Mesenchymal stem cell (in vitro differentiated cells and primary cell): ENCODE measurements at regions not wholly inside any gene's neighbourhood (a gene's known extent, or its start where the extent isn't known, plus 50 kb on each side); places are given as distances from the start of the nearest gene placed in this dataset.

Experiments used
- DNase-seq: peaks from one replicate; pipeline ENCODE4 v3.0.0-alpha.2; 2013
- H2AFZ ChIP-seq: one replicate; pipeline ENCODE4 v1.6.1; 2013; ENCODE audit warnings: low read depth, mild to moderate bottlenecking, control low read depth, inconsistent platforms, low read length, moderate library complexity
- H2AK5ac ChIP-seq: 2 replicates; pipeline ENCODE4 v1.6.1; 2013; ENCODE audit warnings: low read length, moderate library complexity, mild to moderate bottlenecking, inconsistent platforms; ENCODE audit not compliant: severe bottlenecking
- H2BK120ac ChIP-seq: one replicate; pipeline ENCODE4 v1.6.1; 2013; ENCODE audit warnings: low read depth, mild to moderate bottlenecking, inconsistent platforms, low read length, moderate library complexity
- H2BK12ac ChIP-seq, 2 experiments: one replicate each; pipeline ENCODE4 v1.6.1; 2013; ENCODE audit warnings: inconsistent platforms in 2 of 2, low read length in 2 of 2, mild to moderate bottlenecking in 2 of 2, moderate library complexity in 2 of 2, control low read depth in 1 of 2
- H2BK15ac ChIP-seq: one replicate; pipeline ENCODE4 v1.6.1; 2013; ENCODE audit warnings: mild to moderate bottlenecking, low read depth, inconsistent platforms; ENCODE audit not compliant: poor library complexity, severe bottlenecking
- H2BK5ac ChIP-seq: 2 replicates; pipeline ENCODE4 v1.6.1; 2013; ENCODE audit warnings: low read depth, mild to moderate bottlenecking, low read length, control low read depth, inconsistent platforms; ENCODE audit not compliant: poor library complexity, severe bottlenecking
- H3K14ac ChIP-seq, 2 experiments: one replicate each; pipeline ENCODE4 v1.6.1; 2013; ENCODE audit warnings: inconsistent platforms in 2 of 2, low read length in 2 of 2, control low read depth in 1 of 2, mild to moderate bottlenecking in 1 of 2, moderate library complexity in 1 of 2
- H3K18ac ChIP-seq, 2 experiments: one replicate each; pipeline ENCODE4 v1.6.1; 2013; ENCODE audit warnings: inconsistent platforms in 2 of 2, low read length in 2 of 2, control low read depth in 1 of 2, low read depth in 1 of 2, mild to moderate bottlenecking in 1 of 2
- H3K23ac ChIP-seq, 2 experiments: one replicate each; pipeline ENCODE4 v1.6.1; 2013; ENCODE audit warnings: inconsistent platforms in 2 of 2, low read length in 2 of 2, mild to moderate bottlenecking in 2 of 2, moderate library complexity in 2 of 2, control low read depth in 1 of 2
- H3K27ac ChIP-seq: 2 replicates; pipeline ENCODE4 v1.5.1; 2013; ENCODE audit warnings: mild to moderate bottlenecking, moderate library complexity, low read length, control low read depth, inconsistent platforms; ENCODE audit not compliant: poor library complexity, severe bottlenecking
- H3K27me3 ChIP-seq, 2 experiments: 2 replicates each; pipeline versions ENCODE4 v1.6.1 to v1.7.0; 2013; ENCODE audit warnings: low read length in 2 of 2, mild to moderate bottlenecking in 2 of 2, moderate library complexity in 2 of 2, control low read depth in 1 of 2, inconsistent platforms in 1 of 2; ENCODE audit not compliant: control insufficient read depth in 1 of 2, insufficient read depth in 1 of 2
- H3K36me3 ChIP-seq, 2 experiments: 2 replicates each; pipeline versions ENCODE4 v1.6.1 to v1.7.0; 2013; ENCODE audit warnings: low read length in 2 of 2, control low read depth in 1 of 2, inconsistent platforms in 1 of 2, low read depth in 1 of 2, mild to moderate bottlenecking in 1 of 2; ENCODE audit not compliant: insufficient read depth in 2 of 2, control insufficient read depth in 1 of 2
- H3K4ac ChIP-seq, 2 experiments: one replicate each; pipeline ENCODE4 v1.6.1; 2013; ENCODE audit warnings: inconsistent platforms in 2 of 2, low read length in 2 of 2, mild to moderate bottlenecking in 2 of 2, moderate library complexity in 2 of 2, control low read depth in 1 of 2, low read depth in 1 of 2
- H3K4me1 ChIP-seq: 2 replicates; pipeline ENCODE4 v1.6.1; 2013; ENCODE audit warnings: low read depth, low read length, control low read depth; ENCODE audit not compliant: control insufficient read depth, insufficient read depth
- H3K4me2 ChIP-seq: 2 replicates; pipeline ENCODE4 v1.6.1; 2013; ENCODE audit warnings: low read length, mild to moderate bottlenecking, inconsistent platforms; ENCODE audit not compliant: poor library complexity, severe bottlenecking
- H3K4me3 ChIP-seq, 2 experiments: 2 replicates each; pipeline versions ENCODE4 v1.5.1 to v1.7.0; 2013; ENCODE audit warnings: low read length in 2 of 2, mild to moderate bottlenecking in 2 of 2, control low read depth in 1 of 2, low read depth in 1 of 2; ENCODE audit not compliant: insufficient read depth in 1 of 2
- H3K79me1 ChIP-seq: replicated peaks from 2 replicates; pipeline ENCODE4 v1.6.1; 2013; ENCODE audit warnings: mild to moderate bottlenecking, control low read depth, low read length, inconsistent platforms; ENCODE audit not compliant: poor library complexity, severe bottlenecking
- H3K9ac ChIP-seq: 2 replicates; pipeline ENCODE4 v1.7.0; 2013; ENCODE audit warnings: mild to moderate bottlenecking, low read length, moderate library complexity
- H3K9me3 ChIP-seq: 2 replicates; pipeline ENCODE4 v1.7.0; 2013; ENCODE audit warnings: mild to moderate bottlenecking, low read length; ENCODE audit not compliant: control insufficient read depth
- H4K8ac ChIP-seq: one replicate; pipeline ENCODE4 v1.6.1; 2013; ENCODE audit warnings: inconsistent platforms, mild to moderate bottlenecking, low read length, moderate library complexity
- H4K91ac ChIP-seq: one replicate; pipeline ENCODE4 v1.6.1; 2013; ENCODE audit warnings: mild to moderate bottlenecking, low read length, inconsistent platforms
- whole genome bisulfite sequencing: methylation state at CpG from one replicate; pipeline ENCODE4 v1.1.7; 2013; ENCODE audit warnings: mixed read lengths; 5-methylcytosine and 5-hydroxymethylcytosine counted together

- no peak overlapping the region for H2BK120ac ChIP-seq
- H3K18ac ChIP-seq, result peak overlapping the region; percentile 6 to 18
- H3K9ac ChIP-seq, result no peak overlapping the region
- H3K4me2 ChIP-seq, result no peak overlapping the region
- no peaks in the 10 kb centered on the region for H3K79me1 ChIP-seq
- peak overlapping the region; percentile 64 for H2AFZ ChIP-seq
- no peak overlapping the region for H4K91ac ChIP-seq
- H3K23ac ChIP-seq, result no peak overlapping the region
- H3K4ac ChIP-seq, result no peak overlapping the region
- H4K8ac ChIP-seq, result no peak overlapping the region
- no peak overlapping the region for H3K27ac ChIP-seq
- no peak overlapping the region for H3K4me3 ChIP-seq
- no peaks in the 10 kb centered on the region for H3K36me3 ChIP-seq
- 28% methylated on average over 6 of the region's 6 CpGs for WGBS
- no peak overlapping the region for H2BK12ac ChIP-seq
- H3K4me1 ChIP-seq, result peaks cover 2% of the 10 kb centered on the region
- H2AK5ac ChIP-seq, result no peak overlapping the region
- DNase-seq, result peak; percentile 72
- peaks cover 0 to 6% of the 10 kb centered on the region in 2 experiments for H3K27me3 ChIP-seq
- H2BK5ac ChIP-seq, result no peak overlapping the region
- H3K14ac ChIP-seq, result no peak overlapping the region
- no peak overlapping the region for H2BK15ac ChIP-seq
- no peaks in the 10 kb centered on the region for H3K9me3 ChIP-seq
These were observed 65.0 kb upstream of the SLC2A12 start for GRCh38 chr6:134117409-134117808.

- Histone ChIP-seq H2BK120ac (no peak overlapping the region), H4K91ac (no peak overlapping the region), H3K27me3 (peaks cover 0 to 6% of the 10 kb centered on the region in 2 experiments), H3K4me2 (no peak overlapping the region), H3K4me3 (no peak overlapping the region), H3K18ac (no peak overlapping the region), H3K23ac (no peak overlapping the region), H3K14ac (no peak overlapping the region), H3K36me3 (no peaks in the 10 kb centered on the region), H4K8ac (no peak overlapping the region), H3K27ac (no peak overlapping the region), H2BK12ac (no peak overlapping the region), H3K4me1 (peaks cover 2% of the 10 kb centered on the region), H2AFZ (no peak overlapping the region), H2AK5ac (no peak overlapping the region), H3K79me1 (no peaks in the 10 kb centered on the region), H2BK15ac (no peak overlapping the region), H3K4ac (no peak overlapping the region), H3K9ac (no peak overlapping the region), H3K9me3 (no peaks in the 10 kb centered on the region), H2BK5ac (no peak overlapping the region)
- 93% methylated on average over 7 of the region's 7 CpGs for WGBS
- DNase-seq, result no peak
These were observed 63.3 kb upstream of the SLC2A12 start for GRCh38 chr6:134115715-134116074.

- 95% methylated on average over 44 of the region's 47 CpGs for WGBS
- Histone ChIP-seq H2BK5ac (no peak overlapping the region), H3K18ac (no peak overlapping the region)
These were observed 62.7 kb upstream of the SLC2A12 start for GRCh38 chr6:134114918-134115714.

GRCh38 chr6:134114489-134114888, 62.1 kb upstream of the SLC2A12 start:
- Histone ChIP-seq H2BK5ac (no peak overlapping the region), H4K91ac (no peak overlapping the region), H2BK120ac (no peak overlapping the region), H3K27me3 (peaks cover 0 to 6% of the 10 kb centered on the region in 2 experiments), H2AFZ (no peak overlapping the region), H3K4ac (no peak overlapping the region), H4K8ac (no peak overlapping the region), H2BK15ac (no peak overlapping the region), H2BK12ac (no peak overlapping the region), H3K27ac (no peak overlapping the region), H3K18ac (no peak overlapping the region), H3K4me1 (peaks cover 3% of the 10 kb centered on the region), H3K9me3 (no peaks in the 10 kb centered on the region), H3K4me3 (no peak overlapping the region), H2AK5ac (no peak overlapping the region), H3K36me3 (no peaks in the 10 kb centered on the region), H3K4me2 (no peak overlapping the region), H3K23ac (no peak overlapping the region), H3K14ac (no peak overlapping the region), H3K9ac (no peak overlapping the region), H3K79me1 (no peaks in the 10 kb centered on the region)
- 69% methylated on average over 2 of the region's 3 CpGs for WGBS
- no peak for DNase-seq

More at GRCh38 chr6:134114918-134115714, 62.7 kb upstream of the SLC2A12 start:
- Histone ChIP-seq H3K9me3 (no peaks in the 10 kb centered on the region), H3K14ac (no peak overlapping the region), H4K91ac (no peak overlapping the region), H2BK120ac (no peak overlapping the region), H3K36me3 (no peaks in the 10 kb centered on the region), H3K9ac (no peak overlapping the region), H3K4ac (no peak overlapping the region), H3K23ac (no peak overlapping the region), H3K27ac (no peak overlapping the region), H3K27me3 (peaks cover 0 to 6% of the 10 kb centered on the region in 2 experiments), H2AFZ (no peak overlapping the region), H3K4me2 (no peak overlapping the region), H3K79me1 (no peaks in the 10 kb centered on the region), H3K4me3 (no peak overlapping the region), H4K8ac (no peak overlapping the region), H2BK15ac (no peak overlapping the region), H2BK12ac (no peak overlapping the region), H2AK5ac (no peak overlapping the region), H3K4me1 (peaks cover 2% of the 10 kb centered on the region)
- DNase-seq, result no peak
